Left lung (tissue), 4 donors: ENCODE measurements at regions not wholly inside any gene's neighbourhood (a gene's known extent, or its start where the extent isn't known, plus 50 kb on each side); places are given as distances from the start of the nearest gene placed in this dataset.
A peak's percentile ranks its signal among the peaks of the same experiment; 100 is the strongest.

Experiments used
- ATAC-seq: fragments of 200-7000 bp; cut with Tn5 transposase; one replicate; pipeline ENCODE4 v1.9.1; 2020; ENCODE audit warnings: moderate library complexity
- DNase-seq, 4 donors: peaks; one replicate each; pipeline ENCODE4 v3.0.0-alpha.2; 2013 to 2020
- H3K27ac ChIP-seq, 2 donors: fragments of 200-600 bp; sonication (generic) in 1 of 2; one replicate each; pipeline versions ENCODE4 v1.5.0 to v1.8.0; 2020 to 2021
- H3K27me3 ChIP-seq, 2 donors: fragments of 200-600 bp; sonication (generic) in 1 of 2; one replicate each; pipeline versions ENCODE4 v1.5.0 to v1.8.0; 2020 to 2021
- H3K36me3 ChIP-seq, 2 donors: fragments of 200-600 bp; sonication (generic) in 1 of 2; one replicate each; pipeline versions ENCODE4 v1.5.0 to v1.8.0; 2020 to 2021
- H3K4me1 ChIP-seq, 2 donors: fragments of 200-600 bp; one replicate each; pipeline ENCODE4 v1.8.0; 2021
- H3K4me3 ChIP-seq, 2 donors: fragments of 200-600 bp; sonication (generic) in 1 of 2; one replicate each; pipeline versions ENCODE4 v1.5.0 to v1.8.0; 2020 to 2021; ENCODE audit warnings: mild to moderate bottlenecking in 1 of 2
- H3K9me3 ChIP-seq, 2 donors: fragments of 200-600 bp; sonication (generic) in 1 of 2; one replicate each; pipeline versions ENCODE4 v1.5.0 to v1.8.0; 2020 to 2021
- CTCF ChIP-seq, 2 donors: fragments of 200-600 bp; sonication (generic) in 1 of 2; IDR thresholded peaks; one replicate each; pipeline versions ENCODE4 v1.5.0 to v1.8.0; 2021; ENCODE audit warnings: antibody characterized with exemption in 2 of 2
- intact Hi-C, 2 donors: fragments of 100-400 bp; cut with DNase I; formaldehyde crosslinking; loops; one replicate each; pipeline versions ENCODE4 v1.11.2 to v1.14.2; 2022
- donor health status: DM: no; HTN: yes; CAD: no.
- donor health status: DM: no; HTN: no; CAD: no.

GRCh38 chr4:43903456-43903855, 545.2 kb downstream of the KCTD8 start:
- ATAC-seq (no peak), DNase-seq (no peak)
- H3K9me3 ChIP-seq, result peaks cover 0 to 6% of the 10 kb centered on the region in 2 donors
- no peaks in the 10 kb centered on the region for H3K36me3 ChIP-seq
- no peak overlapping the region for H3K4me3 ChIP-seq
- no peaks in the 10 kb centered on the region for H3K4me1 ChIP-seq
- H3K27me3 ChIP-seq, result no peaks in the 10 kb centered on the region
- intact Hi-C loops, result no loop called here
- no peak overlapping the region for H3K27ac ChIP-seq
- TF ChIP-seq CTCF (IDR thresholded peaks at IDR 0.05), result no peak

GRCh38 chr4:43918377-43918776, 530.2 kb downstream of the KCTD8 start:
- ATAC-seq (no peak), DNase-seq (no peak)
- no peak overlapping the region for H3K4me3 ChIP-seq
- H3K36me3 ChIP-seq, result no peaks in the 10 kb centered on the region
- intact Hi-C loops, result no loop called here
- H3K27me3 ChIP-seq, result no peaks in the 10 kb centered on the region
- TF ChIP-seq CTCF (IDR thresholded peaks at IDR 0.05), result no peak
- H3K9me3 ChIP-seq, result peaks cover 0 to 29% of the 10 kb centered on the region in 2 donors
- no peaks in the 10 kb centered on the region for H3K4me1 ChIP-seq
- H3K27ac ChIP-seq, result no peak overlapping the region

GRCh38 chr4:43932448-43932847, 516.2 kb downstream of the KCTD8 start:
- H3K9me3 ChIP-seq, result no peaks in the 10 kb centered on the region
- intact Hi-C loops, result no loop called here
- no peak for TF ChIP-seq CTCF (IDR thresholded peaks at IDR 0.05)
- no peaks in the 10 kb centered on the region for H3K36me3 ChIP-seq
- no peak overlapping the region for H3K27ac ChIP-seq
- H3K27me3 ChIP-seq, result no peaks in the 10 kb centered on the region
- DNase-seq (peak in 2 of 4 donors; percentile 0 to 1), ATAC-seq (no peak)
- H3K4me1 ChIP-seq, result no peaks in the 10 kb centered on the region
- no peak overlapping the region for H3K4me3 ChIP-seq

GRCh38 chr4:43943998-43944397, 504.6 kb downstream of the KCTD8 start:
- intact Hi-C loops, result no loop called here
- ATAC-seq, result no peak
- no peak for TF ChIP-seq CTCF (IDR thresholded peaks at IDR 0.05)
- Histone ChIP-seq H3K36me3 (no peaks in the 10 kb centered on the region), H3K4me3 (no peak overlapping the region), H3K9me3 (peaks cover 0 to 4% of the 10 kb centered on the region in 2 donors), H3K27me3 (no peaks in the 10 kb centered on the region), H3K4me1 (no peaks in the 10 kb centered on the region), H3K27ac (no peak overlapping the region)
- no peak for DNase-seq

- no peaks in the 10 kb centered on the region for H3K4me1 ChIP-seq
- no peak overlapping the region for H3K27ac ChIP-seq
- no peak for ATAC-seq
- no peaks in the 10 kb centered on the region for H3K27me3 ChIP-seq
- no peaks in the 10 kb centered on the region for H3K36me3 ChIP-seq
- TF ChIP-seq CTCF (IDR thresholded peaks at IDR 0.05), result no peak
- no peak for DNase-seq
- H3K9me3 ChIP-seq, result no peaks in the 10 kb centered on the region
- intact Hi-C loops, result no loop called here
- H3K4me3 ChIP-seq, result no peak overlapping the region
Observed at GRCh38 chr4:43959976-43960375, 488.6 kb downstream of the KCTD8 start.
